ENCODE measurements at regions not wholly inside any gene's neighbourhood (a gene's known extent, or its start where the extent isn't known, plus 50 kb on each side); places are given as distances from the start of the nearest gene placed in this dataset.

GRCh38 chr5:8641786-8642505, 773.0 kb downstream of the MTRR start:
- DNase-seq (ENCODE audit: low read depth): no peak

- DNase-seq (ENCODE audit: low read depth): no peak
Measured at GRCh38 chr5:8644377-8644776, 775.4 kb downstream of the MTRR start.

DNA sequence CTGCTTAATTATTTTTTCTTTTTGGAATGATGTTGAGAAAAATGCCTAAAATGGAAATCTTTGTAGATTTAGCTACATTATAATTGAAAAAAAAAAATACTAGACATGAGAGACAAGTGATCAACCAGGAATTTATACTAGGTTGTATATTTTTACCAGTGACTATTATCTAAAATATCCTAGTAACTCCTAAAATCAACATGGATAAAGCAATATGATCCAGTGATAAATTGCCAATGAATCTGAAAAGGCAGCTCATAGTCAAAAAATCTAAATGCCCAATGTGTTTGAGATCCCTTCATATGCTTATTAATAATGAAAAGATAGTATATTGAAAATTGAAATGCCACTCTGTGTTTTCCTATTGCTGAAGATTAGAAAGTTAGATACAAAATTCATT, 778.2 kb downstream of the MTRR start:
- no peak for DNase-seq (ENCODE audit: low read depth)

GRCh38 chr5:8650186-8650585, 781.2 kb downstream of the MTRR start:
- DNase-seq (ENCODE audit: low read depth): no peak

DNA sequence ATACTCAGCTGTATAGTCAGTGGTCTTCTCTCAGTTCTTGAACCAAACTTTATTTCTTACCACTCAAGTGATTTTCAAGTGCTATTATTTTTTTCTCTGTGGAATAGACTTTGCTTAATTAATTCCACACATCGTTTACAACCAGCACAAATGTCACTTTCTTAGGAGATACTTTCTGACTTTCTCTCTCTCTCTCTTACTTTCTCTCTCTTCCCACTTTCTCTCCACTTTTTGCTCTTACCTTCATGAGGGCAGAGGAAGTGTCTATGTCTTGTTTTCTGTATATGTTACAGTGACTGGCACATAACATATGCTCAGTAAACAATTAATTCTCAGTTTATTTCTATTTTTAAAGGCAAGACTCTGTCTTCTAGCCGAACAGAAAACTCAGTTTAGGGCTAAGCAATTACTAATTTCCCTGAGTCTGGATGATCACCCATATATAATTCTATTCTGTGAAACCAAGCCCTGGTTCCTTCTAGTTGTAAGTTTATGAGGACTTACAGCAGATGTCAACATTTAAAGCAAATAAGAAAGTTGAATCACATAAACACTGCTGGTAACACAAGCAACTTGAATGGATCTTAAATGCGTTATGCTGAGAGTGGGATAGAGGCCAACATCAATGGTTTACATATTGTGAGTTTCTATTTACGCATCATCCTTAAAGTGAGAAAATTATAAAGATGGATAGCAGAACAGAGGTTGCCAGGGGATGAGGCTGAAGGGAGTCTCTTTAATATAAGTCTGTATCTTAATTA, 791.4 kb downstream of the MTRR start:
- DNase-seq (ENCODE audit: low read depth): no peak

- no peak for DNase-seq (ENCODE audit: low read depth)
Measured at GRCh38 chr5:8663374-8663773, 794.4 kb downstream of the MTRR start.

GRCh38 chr5:8675182-8675581, 806.2 kb downstream of the MTRR start:
- DNase-seq (ENCODE audit: low read depth): no peak

DNA sequence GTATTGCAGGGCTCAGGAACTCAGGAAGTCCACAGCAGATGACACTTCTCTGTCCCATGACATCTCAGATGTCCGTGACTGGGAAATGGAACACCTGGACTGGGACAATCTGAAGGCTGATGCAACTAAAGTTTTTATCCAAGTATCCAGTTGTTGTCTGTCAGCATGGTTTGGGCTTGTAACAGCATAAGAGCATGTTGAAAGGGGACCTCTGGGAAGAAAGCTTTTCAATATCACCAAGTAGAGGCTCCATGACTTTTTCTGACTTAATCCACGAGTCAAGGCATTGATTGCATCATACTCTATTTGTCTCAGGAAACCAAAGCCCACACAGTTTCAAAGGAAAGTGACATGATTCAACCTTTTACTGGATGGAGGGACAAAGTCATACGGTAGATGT, 807.7 kb downstream of the MTRR start:
- no peak for DNase-seq (ENCODE audit: low read depth)

- DNase-seq (ENCODE audit: low read depth): no peak
Measured at GRCh38 chr5:8682381-8682780, 813.4 kb downstream of the MTRR start.

DNA sequence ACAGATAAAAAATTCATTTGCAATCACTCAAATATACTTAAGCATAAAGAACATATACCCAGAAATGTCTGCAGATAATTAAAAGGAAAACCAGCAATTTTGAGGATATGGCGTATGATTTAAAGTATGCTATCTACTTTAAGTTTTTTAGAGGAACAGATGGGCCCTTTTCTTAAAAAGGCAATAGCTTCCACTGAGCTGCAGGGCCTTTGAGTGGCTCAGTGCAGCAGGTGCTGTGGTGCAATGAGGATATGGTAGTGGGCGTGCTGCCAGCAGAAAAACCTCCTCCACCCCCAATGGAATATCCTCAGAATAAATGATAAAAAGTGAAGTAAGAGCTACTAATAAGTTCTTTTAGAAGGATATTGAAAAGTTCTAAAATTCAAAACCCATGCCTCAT, 814.5 kb downstream of the MTRR start:
- DNase-seq (ENCODE audit: low read depth): no peak

GRCh38 chr5:8685704-8686103, 816.8 kb downstream of the MTRR start:
- no peak for DNase-seq (ENCODE audit: low read depth)

- DNase-seq (ENCODE audit: low read depth): peak; percentile 60
Measured at GRCh38 chr5:8686707-8687106, 817.8 kb downstream of the MTRR start.

- no peak for DNase-seq (ENCODE audit: low read depth)
Measured at GRCh38 chr5:8689773-8690172, 820.8 kb downstream of the MTRR start.

- DNase-seq (ENCODE audit: low read depth): no peak
Measured at GRCh38 chr5:8691221-8691620, 822.3 kb downstream of the MTRR start.

- DNase-seq (ENCODE audit: low read depth): no peak
Measured at GRCh38 chr5:8693341-8693844, 824.4 kb downstream of the MTRR start.

DNA sequence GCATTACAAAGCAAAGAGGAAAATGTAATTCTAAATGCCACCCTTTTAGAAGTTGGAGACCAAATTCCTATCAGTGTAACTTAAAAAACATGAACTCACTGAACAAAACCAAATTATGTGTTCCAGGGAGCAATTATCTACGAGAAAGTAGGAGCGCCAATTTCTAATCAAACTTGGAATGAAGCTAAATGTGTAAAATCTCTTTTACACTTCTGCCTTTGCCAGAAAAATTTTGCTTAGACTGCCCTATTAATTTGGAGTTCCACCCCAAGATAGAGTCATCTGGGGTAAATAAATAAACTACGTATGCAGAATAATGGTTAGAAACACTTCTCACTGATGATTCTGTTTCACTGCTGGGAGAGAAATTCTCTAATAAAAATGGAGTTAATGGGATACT, 825.6 kb downstream of the MTRR start:
- DNase-seq (ENCODE audit: low read depth): no peak

DNA sequence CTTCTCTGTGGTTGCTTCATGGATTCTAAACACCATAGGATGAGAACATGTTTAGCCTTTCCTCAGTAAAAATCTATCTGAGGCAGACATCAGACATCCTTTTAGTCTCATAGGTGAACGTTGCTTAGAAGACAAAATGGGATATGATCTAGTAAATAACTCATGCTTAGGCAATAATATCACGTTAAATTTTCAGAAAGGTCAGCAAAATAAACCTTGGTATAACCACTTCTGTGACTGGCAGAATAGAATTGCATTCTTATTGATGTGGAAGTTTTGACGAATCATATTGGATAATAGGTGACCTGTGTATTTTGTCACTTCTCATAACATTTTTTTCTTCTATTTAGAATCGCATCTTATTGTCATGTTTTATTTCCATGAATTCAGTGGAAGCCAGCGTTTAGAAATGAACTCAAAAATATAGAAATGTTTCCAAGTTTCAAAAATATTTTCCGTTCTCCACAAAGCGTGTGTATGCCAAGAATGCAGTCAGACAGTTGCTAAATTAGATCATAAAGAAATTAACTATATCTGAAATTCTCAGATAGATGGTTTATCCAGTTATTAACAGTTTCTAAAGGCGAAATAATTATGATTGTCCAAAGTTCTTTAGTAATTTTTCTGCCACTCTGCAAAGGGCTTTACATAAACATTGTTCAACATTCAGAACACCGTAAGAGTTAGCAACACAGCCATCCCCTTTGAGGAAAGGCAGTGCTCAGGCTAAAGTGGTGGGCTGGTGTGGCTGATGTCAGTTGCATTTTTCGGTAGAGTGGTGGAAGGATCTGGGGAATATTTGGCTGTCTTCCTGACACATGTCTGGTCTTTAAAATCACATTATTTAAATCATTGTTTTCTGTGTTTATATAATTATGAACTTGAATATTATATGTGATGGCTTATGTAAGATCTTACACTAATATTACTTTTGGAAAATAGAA, 827.2 kb downstream of the MTRR start:
- DNase-seq (ENCODE audit: low read depth): no peak

- DNase-seq (ENCODE audit: low read depth): peak; percentile 72
Measured at GRCh38 chr5:8700222-8700621, 831.3 kb downstream of the MTRR start.

- DNase-seq (ENCODE audit: low read depth): peak; percentile 44
Measured at GRCh38 chr5:8700671-8701070, 831.7 kb downstream of the MTRR start.

DNA sequence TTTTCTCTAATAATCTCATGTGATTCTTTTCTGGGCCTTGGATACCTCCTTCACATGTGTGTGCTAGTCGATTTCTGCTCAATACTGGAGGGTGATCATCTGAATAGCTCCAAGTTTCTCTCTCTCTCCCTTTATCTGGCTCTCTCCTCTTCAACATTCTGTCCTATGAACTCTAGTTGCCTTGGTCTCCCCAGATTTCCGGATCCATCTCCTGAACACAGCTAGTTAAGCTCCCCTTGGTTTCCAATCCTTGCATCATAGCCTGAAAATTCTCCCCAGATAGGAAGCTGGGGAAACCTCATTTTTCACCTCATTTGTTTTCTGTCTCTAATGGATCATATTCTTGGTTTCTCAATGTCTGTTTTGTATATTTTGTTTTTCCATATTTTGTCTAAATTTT, 832.3 kb downstream of the MTRR start:
- peak; percentile 38 for DNase-seq (ENCODE audit: low read depth)

DNA sequence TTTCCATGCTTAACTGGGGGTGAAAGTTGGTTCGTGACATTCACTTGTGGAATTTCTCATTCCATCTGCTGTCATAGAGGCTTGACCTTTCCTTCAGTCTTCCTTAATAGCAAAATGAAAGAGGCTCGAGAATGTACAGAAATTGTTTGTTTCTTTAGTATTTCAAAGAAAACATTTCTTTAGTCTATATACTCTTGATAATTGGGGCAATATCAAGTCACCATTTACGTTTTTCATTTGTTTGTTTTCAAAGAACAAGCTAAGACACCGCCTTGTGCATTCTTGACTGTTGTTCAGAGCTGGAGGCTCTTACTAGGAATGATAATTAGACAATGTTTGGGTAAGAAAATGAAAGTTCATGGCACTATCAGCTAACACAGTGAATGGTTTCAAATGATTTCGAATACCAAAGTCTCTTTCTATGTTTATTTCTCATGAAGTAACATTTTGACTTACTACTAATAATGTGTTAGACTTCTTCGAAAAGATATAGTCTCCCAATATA, 835.4 kb downstream of the SEMA5A start:
- peak; percentile 68 for DNase-seq (ENCODE audit: low read depth)

GRCh38 chr5:8714198-8714597, 831.7 kb downstream of the SEMA5A start:
- no peak for DNase-seq (ENCODE audit: low read depth)

Data from fibroblast of gingiva (primary cell).